HepG2 (cell line): ENCODE measurements at regions not wholly inside any gene's neighbourhood (a gene's known extent, or its start where the extent isn't known, plus 50 kb on each side); places are given as distances from the start of the nearest gene placed in this dataset.
A peak's percentile ranks its signal among the peaks of the same experiment; 100 is the strongest.

Experiments used
- ATF1 ChIP-seq: IDR thresholded peaks from 2 replicates; pipeline ENCODE4 v1.6.1; 2016; ENCODE audit warnings: mild to moderate bottlenecking, control low read depth
- ATM ChIP-seq: fragments of 450-650 bp; IDR thresholded peaks from 2 replicates; pipeline ENCODE4 v1.7.1; 2017; ENCODE audit warnings: mild to moderate bottlenecking, borderline replicate concordance
- CEBPB ChIP-seq: IDR thresholded peaks from 2 replicates; pipeline ENCODE4 v1.6.1; 2011; ENCODE audit warnings: low read depth, low read length, improper control_type of control experiment, borderline replicate concordance
- CREM ChIP-seq, 2 experiments: sonication (generic) in 1 of 2; formaldehyde crosslinking in 1 of 2; IDR thresholded peaks; 2 replicates each; pipeline versions ENCODE4 v1.4.0 to v1.6.1; 2016 to 2020; ENCODE audit warnings: antibody characterized with exemption in 1 of 2, mild to moderate bottlenecking in 1 of 2, missing genetic modification reagents in 1 of 2
- ELF3 ChIP-seq: IDR thresholded peaks from 2 replicates; pipeline ENCODE4 v1.6.1; 2016; ENCODE audit warnings: missing genetic modification reagents, missing compliant biosample characterization
- ERF ChIP-seq: IDR thresholded peaks from 2 replicates; pipeline ENCODE4 v1.6.1; 2018; ENCODE audit warnings: missing biosample characterization, missing genetic modification reagents
- FOXA3 ChIP-seq: IDR thresholded peaks from 2 replicates; pipeline ENCODE4 v1.6.1; 2016; ENCODE audit warnings: missing genetic modification reagents, missing compliant biosample characterization
- FOXP4 ChIP-seq: sonication (generic); formaldehyde crosslinking; IDR thresholded peaks from 2 replicates; pipeline ENCODE4 v1.4.0; 2020; ENCODE audit warnings: missing genetic modification reagents
- GATAD2A ChIP-seq: IDR thresholded peaks from 2 replicates; pipeline ENCODE4 v1.6.1; 2016
- LCORL ChIP-seq, 2 experiments: fragments of 450-650 bp in 1 of 2; sonication (generic) in 1 of 2; formaldehyde crosslinking in 1 of 2; IDR thresholded peaks; 2 replicates each; pipeline versions ENCODE4 v1.5.0 to v1.6.1; 2017 to 2020; ENCODE audit warnings: antibody characterized with exemption in 1 of 2, missing genetic modification reagents in 1 of 2
- MEF2D ChIP-seq: sonication (generic); formaldehyde crosslinking; IDR thresholded peaks from 2 replicates; pipeline ENCODE4 v1.5.1; 2020; ENCODE audit warnings: mild to moderate bottlenecking, missing genetic modification reagents
- MNT ChIP-seq: fragments of 450-650 bp; IDR thresholded peaks from 2 replicates; pipeline ENCODE4 v1.6.1; 2016
- NR2C2 ChIP-seq: sonication (generic); formaldehyde crosslinking; IDR thresholded peaks from 2 replicates; pipeline ENCODE4 v1.4.0; 2020; ENCODE audit warnings: missing genetic modification reagents, mild to moderate bottlenecking, moderate library complexity, borderline replicate concordance
- PCBP2 ChIP-seq: fragments of 200-400 bp; formaldehyde crosslinking; optimal IDR thresholded peaks from 2 replicates; pipeline ENCODE3; 2018; ENCODE audit warnings: low read length, low read depth; ENCODE audit not compliant: poor library complexity, severe bottlenecking
- POGZ ChIP-seq: sonication (generic); formaldehyde crosslinking; IDR thresholded peaks from 2 replicates; pipeline ENCODE4 v1.4.0; 2020; ENCODE audit warnings: mild to moderate bottlenecking, missing genetic modification reagents
- POLR2A ChIP-seq, 2 experiments: IDR thresholded peaks; 2 replicates each; pipeline ENCODE4 v1.6.1; 2011; ENCODE audit warnings: low read depth in 2 of 2, low read length in 2 of 2, mild to moderate bottlenecking in 1 of 2, moderate library complexity in 1 of 2; ENCODE audit not compliant: insufficient read depth in 1 of 2
- POLR2G ChIP-seq: fragments of 200-400 bp; formaldehyde crosslinking; IDR thresholded peaks from 2 replicates; pipeline ENCODE4 v1.6.1; 2018; ENCODE audit warnings: mild to moderate bottlenecking, low read depth, low read length, moderate library complexity
- SMARCE1 ChIP-seq: fragments of 450-650 bp; IDR thresholded peaks from 2 replicates; pipeline ENCODE4 v1.6.1; 2017; ENCODE audit warnings: borderline replicate concordance
- TAF1 ChIP-seq: sonication (generic); formaldehyde crosslinking; IDR thresholded peaks from 2 replicates; pipeline ENCODE4 v1.4.0; 2020; ENCODE audit warnings: missing genetic modification reagents
- TBX2 ChIP-seq: sonication (generic); formaldehyde crosslinking; IDR thresholded peaks from 2 replicates; pipeline ENCODE4 v1.5.0; 2020; ENCODE audit warnings: missing genetic modification reagents, mild to moderate bottlenecking, borderline replicate concordance
- YY1 ChIP-seq: IDR thresholded peaks from 2 replicates; pipeline ENCODE4 v1.6.1; 2011; ENCODE audit warnings: low read length, low read depth, moderate library complexity, mild to moderate bottlenecking; ENCODE audit not compliant: insufficient read depth, insufficient replicate concordance
- ZBTB7B ChIP-seq: sonication (generic); formaldehyde crosslinking; IDR thresholded peaks from 2 replicates; pipeline ENCODE4 v1.4.0; 2020; ENCODE audit warnings: missing genetic modification reagents
- ZFX ChIP-seq: sonication (generic); formaldehyde crosslinking; IDR thresholded peaks from 2 replicates; pipeline ENCODE4 v1.4.0; 2020; ENCODE audit warnings: mild to moderate bottlenecking, low read depth, missing genetic modification reagents, moderate library complexity
- ZMYM4 ChIP-seq: sonication (generic); formaldehyde crosslinking; IDR thresholded peaks from 2 replicates; pipeline ENCODE4 v1.8.1; 2023; ENCODE audit warnings: mild to moderate bottlenecking, missing genetic modification reagents
- ZNF317 ChIP-seq: sonication (generic); formaldehyde crosslinking; IDR thresholded peaks from 2 replicates; pipeline ENCODE4 v1.5.0; 2020; ENCODE audit warnings: mild to moderate bottlenecking, missing genetic modification reagents
- ZNF749 ChIP-seq: sonication (generic); formaldehyde crosslinking; IDR thresholded peaks from 2 replicates; pipeline ENCODE4 v1.8.0; 2022; ENCODE audit warnings: mild to moderate bottlenecking, missing genetic modification reagents, moderate library complexity, borderline replicate concordance
- ZNF850 ChIP-seq: sonication (generic); formaldehyde crosslinking; conservative IDR thresholded peaks from 2 replicates; pipeline ENCODE4 v1.9.0; 2021; ENCODE audit warnings: mild to moderate bottlenecking, missing genetic modification reagents
- ZNF879 ChIP-seq: sonication (generic); formaldehyde crosslinking; IDR thresholded peaks from 2 replicates; pipeline ENCODE4 v1.8.1; 2023; ENCODE audit warnings: missing genetic modification reagents

GRCh38 chr1:172976222-172977041 lies 74.3 kb downstream of the TNFSF18 start (continued):
- TF ChIP-seq NR2C2 (CRISPR knock-in tag) (peak; percentile 56; the same call in 1 of the 2 replicates), ZNF850 (CRISPR knock-in tag) (no peak), ZNF879 (CRISPR knock-in tag) (no peak), MNT (no peak), ATF1 (CRISPR knock-in tag) (peak; percentile 86), ATM (no peak; the same call in 1 of the 2 replicates), CREM (IDR thresholded peaks at IDR 0.05) (peak; percentile 85), CREM (CRISPR knock-in tag; IDR thresholded peaks at IDR 0.05) (no peak), YY1 (no peak), ZNF749 (CRISPR knock-in tag) (no peak), FOXA3 (CRISPR knock-in tag) (peak; percentile 61), POLR2A (IDR thresholded peaks at IDR 0.05; ENCODE audit: insufficient read depth in 1 of 2, low read depth in 2 of 2, low read length in 2 of 2) (no peak), LCORL (IDR thresholded peaks at IDR 0.05) (peak; percentile 35; the same call in 1 of the 2 replicates), LCORL (CRISPR knock-in tag; IDR thresholded peaks at IDR 0.05) (peak; percentile 45; the same call in 1 of the 2 replicates), POGZ (CRISPR knock-in tag) (0 out of 2 replicates have a peak, but pooled peaks have one; percentile 23), ZFX (peak; percentile 53), TAF1 (CRISPR knock-in tag) (no peak), MEF2D (peak; percentile 92), ZBTB7B (CRISPR knock-in tag) (no peak), ELF3 (CRISPR knock-in tag) (peak; percentile 40; the same call in 1 of the 2 replicates), PCBP2 (no peak), ERF (CRISPR knock-in tag) (0 out of 2 replicates have a peak, but pooled peaks have one; percentile 19), ZNF317 (CRISPR knock-in tag) (no peak), TBX2 (CRISPR knock-in tag) (peak; percentile 60; the same call in 1 of the 2 replicates), GATAD2A (CRISPR knock-in tag) (peak; percentile 75), POLR2G (no peak), CEBPB (peak; percentile 91), SMARCE1 (no peak), FOXP4 (peak; percentile 60; the same call in 1 of the 2 replicates), ZMYM4 (CRISPR knock-in tag) (peak; percentile 57)
